Loucy (cell line): ENCODE measurements at regions not wholly inside any gene's neighbourhood (a gene's known extent, or its start where the extent isn't known, plus 50 kb on each side); places are given as distances from the start of the nearest gene placed in this dataset.

Experiments used
- EZH2phosphoT487 ChIP-seq: fragments of 200-600 bp; IDR thresholded peaks from 2 replicates; pipeline ENCODE4 v1.6.1; 2018; ENCODE audit warnings: antibody characterized with exemption, mild to moderate bottlenecking, moderate library complexity, borderline replicate concordance
- TF ChIP-seq, protein P1 (sequence below): fragments of 200-600 bp; sonication (generic); conservative IDR thresholded peaks from 2 replicates; pipeline ENCODE4 v1.5.1; 2014; ENCODE audit warnings: mild to moderate bottlenecking, antibody characterized with exemption, low read length

DNA sequence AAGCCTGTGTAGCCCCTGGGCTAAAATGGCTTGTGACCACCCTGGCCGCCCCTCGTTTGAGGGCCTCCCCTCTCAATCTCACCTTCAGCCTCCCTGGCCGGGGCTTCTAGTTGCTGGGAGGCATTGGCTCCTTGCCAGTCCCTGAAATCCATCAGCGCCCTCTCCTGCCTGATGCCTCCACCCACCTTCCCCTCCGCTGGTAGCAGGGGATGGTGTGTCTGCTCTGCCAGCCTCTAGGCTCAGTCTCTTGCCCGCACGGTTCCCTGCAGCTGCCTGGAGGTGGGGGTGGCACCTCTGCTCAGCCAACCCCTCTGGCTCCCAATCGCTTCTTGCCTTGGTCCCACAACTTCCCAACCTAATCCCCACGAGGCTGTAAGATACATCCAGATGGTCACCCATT is 167.9 kb downstream of the PHETA1 start:
- TF ChIP-seq, protein P1, sequence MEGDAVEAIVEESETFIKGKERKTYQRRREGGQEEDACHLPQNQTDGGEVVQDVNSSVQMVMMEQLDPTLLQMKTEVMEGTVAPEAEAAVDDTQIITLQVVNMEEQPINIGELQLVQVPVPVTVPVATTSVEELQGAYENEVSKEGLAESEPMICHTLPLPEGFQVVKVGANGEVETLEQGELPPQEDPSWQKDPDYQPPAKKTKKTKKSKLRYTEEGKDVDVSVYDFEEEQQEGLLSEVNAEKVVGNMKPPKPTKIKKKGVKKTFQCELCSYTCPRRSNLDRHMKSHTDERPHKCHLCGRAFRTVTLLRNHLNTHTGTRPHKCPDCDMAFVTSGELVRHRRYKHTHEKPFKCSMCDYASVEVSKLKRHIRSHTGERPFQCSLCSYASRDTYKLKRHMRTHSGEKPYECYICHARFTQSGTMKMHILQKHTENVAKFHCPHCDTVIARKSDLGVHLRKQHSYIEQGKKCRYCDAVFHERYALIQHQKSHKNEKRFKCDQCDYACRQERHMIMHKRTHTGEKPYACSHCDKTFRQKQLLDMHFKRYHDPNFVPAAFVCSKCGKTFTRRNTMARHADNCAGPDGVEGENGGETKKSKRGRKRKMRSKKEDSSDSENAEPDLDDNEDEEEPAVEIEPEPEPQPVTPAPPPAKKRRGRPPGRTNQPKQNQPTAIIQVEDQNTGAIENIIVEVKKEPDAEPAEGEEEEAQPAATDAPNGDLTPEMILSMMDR: no peak
- TF ChIP-seq EZH2phosphoT487: no peak
